HEK293 (cell line): ENCODE measurements at regions not wholly inside any gene's neighbourhood (a gene's known extent, or its start where the extent isn't known, plus 50 kb on each side); places are given as distances from the start of the nearest gene placed in this dataset.

Experiments
- YY1 ChIP-seq: fragments of 450-650 bp; formaldehyde crosslinking; IDR thresholded peaks from 2 replicates; pipeline ENCODE4 v1.5.1; 2018; ENCODE audit warnings: missing biosample characterization, missing genetic modification characterization
- ZNF654 ChIP-seq: fragments of 450-650 bp; formaldehyde crosslinking; IDR thresholded peaks from 2 replicates; pipeline ENCODE4 v1.5.1; 2016; ENCODE audit warnings: low read depth, missing biosample characterization, missing genetic modification characterization
- TF ChIP-seq, protein P1 (sequence below): fragments of 450-650 bp; formaldehyde crosslinking; IDR thresholded peaks from 2 replicates; pipeline ENCODE4 v1.5.1; 2016; ENCODE audit warnings: missing biosample characterization, missing genetic modification characterization
- TF ChIP-seq, protein P2 (sequence below): fragments of 450-650 bp; formaldehyde crosslinking; IDR thresholded peaks from 2 replicates; pipeline ENCODE4 v1.5.1; 2016; ENCODE audit warnings: missing biosample characterization, missing genetic modification characterization

DNA sequence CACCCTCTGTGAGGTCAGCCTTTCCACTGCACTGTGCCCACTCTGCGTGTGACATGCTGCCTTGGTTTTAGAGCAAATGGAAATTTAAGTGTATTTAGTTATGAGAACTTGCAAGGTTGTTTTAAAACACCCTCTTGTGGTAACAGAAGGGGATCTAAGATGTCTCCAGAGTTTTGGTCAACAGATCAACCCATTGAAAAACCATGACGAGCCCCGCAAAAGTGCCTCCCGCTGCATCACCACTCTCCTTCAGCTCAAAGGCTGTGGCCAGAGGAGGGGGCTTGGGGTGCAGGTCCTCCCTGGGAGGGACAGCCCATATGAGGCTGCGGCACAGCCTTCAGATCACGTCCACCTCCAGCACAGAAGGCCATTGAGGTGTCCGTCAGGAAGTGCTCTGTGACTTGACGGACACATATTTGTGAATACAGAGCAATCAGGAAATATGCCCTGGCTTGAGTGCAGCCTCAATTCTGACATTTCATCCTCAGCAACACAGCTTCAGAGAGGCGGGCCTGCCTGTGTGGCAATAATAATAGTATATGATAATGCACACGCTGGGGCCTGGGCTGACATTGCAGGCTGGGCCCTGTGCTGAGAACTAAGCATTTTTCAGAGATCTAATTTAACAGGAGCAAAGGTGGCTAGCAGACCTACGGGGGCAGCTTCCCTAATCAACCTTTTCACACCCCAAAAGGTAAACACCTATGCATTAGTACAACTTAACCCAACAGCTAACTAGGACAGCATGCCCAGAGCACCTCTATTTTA lies 213.9 kb downstream of the ANAPC1 start:
- TF ChIP-seq, protein P1, sequence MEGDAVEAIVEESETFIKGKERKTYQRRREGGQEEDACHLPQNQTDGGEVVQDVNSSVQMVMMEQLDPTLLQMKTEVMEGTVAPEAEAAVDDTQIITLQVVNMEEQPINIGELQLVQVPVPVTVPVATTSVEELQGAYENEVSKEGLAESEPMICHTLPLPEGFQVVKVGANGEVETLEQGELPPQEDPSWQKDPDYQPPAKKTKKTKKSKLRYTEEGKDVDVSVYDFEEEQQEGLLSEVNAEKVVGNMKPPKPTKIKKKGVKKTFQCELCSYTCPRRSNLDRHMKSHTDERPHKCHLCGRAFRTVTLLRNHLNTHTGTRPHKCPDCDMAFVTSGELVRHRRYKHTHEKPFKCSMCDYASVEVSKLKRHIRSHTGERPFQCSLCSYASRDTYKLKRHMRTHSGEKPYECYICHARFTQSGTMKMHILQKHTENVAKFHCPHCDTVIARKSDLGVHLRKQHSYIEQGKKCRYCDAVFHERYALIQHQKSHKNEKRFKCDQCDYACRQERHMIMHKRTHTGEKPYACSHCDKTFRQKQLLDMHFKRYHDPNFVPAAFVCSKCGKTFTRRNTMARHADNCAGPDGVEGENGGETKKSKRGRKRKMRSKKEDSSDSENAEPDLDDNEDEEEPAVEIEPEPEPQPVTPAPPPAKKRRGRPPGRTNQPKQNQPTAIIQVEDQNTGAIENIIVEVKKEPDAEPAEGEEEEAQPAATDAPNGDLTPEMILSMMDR (tag by site-specific recombination) = no peak
- TF ChIP-seq, protein P2, sequence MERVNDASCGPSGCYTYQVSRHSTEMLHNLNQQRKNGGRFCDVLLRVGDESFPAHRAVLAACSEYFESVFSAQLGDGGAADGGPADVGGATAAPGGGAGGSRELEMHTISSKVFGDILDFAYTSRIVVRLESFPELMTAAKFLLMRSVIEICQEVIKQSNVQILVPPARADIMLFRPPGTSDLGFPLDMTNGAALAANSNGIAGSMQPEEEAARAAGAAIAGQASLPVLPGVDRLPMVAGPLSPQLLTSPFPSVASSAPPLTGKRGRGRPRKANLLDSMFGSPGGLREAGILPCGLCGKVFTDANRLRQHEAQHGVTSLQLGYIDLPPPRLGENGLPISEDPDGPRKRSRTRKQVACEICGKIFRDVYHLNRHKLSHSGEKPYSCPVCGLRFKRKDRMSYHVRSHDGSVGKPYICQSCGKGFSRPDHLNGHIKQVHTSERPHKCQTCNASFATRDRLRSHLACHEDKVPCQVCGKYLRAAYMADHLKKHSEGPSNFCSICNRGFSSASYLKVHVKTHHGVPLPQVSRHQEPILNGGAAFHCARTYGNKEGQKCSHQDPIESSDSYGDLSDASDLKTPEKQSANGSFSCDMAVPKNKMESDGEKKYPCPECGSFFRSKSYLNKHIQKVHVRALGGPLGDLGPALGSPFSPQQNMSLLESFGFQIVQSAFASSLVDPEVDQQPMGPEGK (tag by site-specific recombination) = no peak
- TF ChIP-seq YY1 (no peak), ZNF654 (no peak)
